ENCODE measurements at regions not wholly inside any gene's neighbourhood (a gene's known extent, or its start where the extent isn't known, plus 50 kb on each side); places are given as distances from the start of the nearest gene placed in this dataset.

DNA sequence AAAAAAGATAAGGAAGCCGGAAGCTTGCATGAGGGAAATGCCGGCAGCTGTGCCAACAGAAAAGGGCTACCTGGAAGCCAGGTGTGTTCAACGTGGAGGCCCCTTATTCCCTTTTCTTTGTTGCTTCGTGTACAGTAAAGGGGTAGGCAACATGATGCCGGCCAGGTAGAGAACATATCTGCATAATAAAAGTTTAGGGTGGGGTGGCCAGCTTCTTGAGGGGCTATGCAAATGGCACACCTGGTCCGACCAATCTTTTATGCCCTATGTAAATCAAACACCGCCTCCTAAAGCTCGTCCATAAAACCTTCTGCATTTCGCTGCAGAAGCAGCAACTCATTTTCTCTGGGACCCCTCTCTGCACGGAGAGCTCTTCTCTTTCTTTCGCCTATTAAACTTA, 911.6 kb downstream of the KCNJ2 start:
- intact Hi-C loops (cut with DNase I): no loop called here
- Histone ChIP-seq H3K4me1 (ENCODE audit: insufficient read depth) (no peaks in the 10 kb centered on the region), H3K36me3 (no peaks in the 10 kb centered on the region), H3K27ac (no peak overlapping the region), H3K27me3 (no peaks in the 10 kb centered on the region), H3K9me3 (no peaks in the 10 kb centered on the region), H3K4me3 (no peak overlapping the region)
- no peak for DNase-seq
- TF ChIP-seq CTCF (IDR thresholded peaks at IDR 0.05) (no peak), EP300 (IDR thresholded peaks at IDR 0.05) (no peak), POLR2A (IDR thresholded peaks at IDR 0.05) (no peak)
- 80 to 84% (median 82%) methylated on average over 11 of the region's 11 CpGs for WGBS, 3 donors

DNA sequence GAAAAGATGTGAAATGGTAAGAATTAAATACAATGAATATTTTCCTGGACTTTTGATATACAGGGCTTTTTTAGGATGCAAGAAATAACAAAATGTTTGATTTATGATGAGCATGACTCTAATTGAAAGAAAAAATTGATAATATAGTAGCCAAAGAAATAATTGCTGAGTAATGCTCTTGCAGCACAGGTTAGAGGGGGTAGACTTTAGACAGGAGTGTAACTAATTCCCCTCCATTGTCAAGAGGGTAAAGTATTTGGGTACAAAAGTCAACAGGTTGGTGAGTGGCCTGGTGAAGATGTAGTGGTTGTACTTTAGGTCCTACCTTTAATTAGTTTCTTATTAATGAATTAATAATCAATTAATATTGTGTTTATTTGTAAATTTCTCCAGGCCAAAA, 912.3 kb downstream of the KCNJ2 start:
- TF ChIP-seq POLR2A (IDR thresholded peaks at IDR 0.05) (no peak), CTCF (IDR thresholded peaks at IDR 0.05) (no peak)
- no peaks in the 10 kb centered on the region for H3K4me1 ChIP-seq (ENCODE audit: insufficient read depth)
- DNase-seq: no peak
- H3K36me3 ChIP-seq: no peaks in the 10 kb centered on the region
- no peak overlapping the region for H3K27ac ChIP-seq
- no peak overlapping the region for H3K4me3 ChIP-seq
- intact Hi-C loops (cut with DNase I): no loop called here
- no peaks in the 10 kb centered on the region for H3K27me3 ChIP-seq
- H3K9me3 ChIP-seq: no peaks in the 10 kb centered on the region

GRCh38 chr17:71084219-71084618, 914.9 kb downstream of the KCNJ2 start:
- Histone ChIP-seq H3K9me3 (no peaks in the 10 kb centered on the region), H3K4me3 (no peak overlapping the region), H3K27me3 (no peaks in the 10 kb centered on the region), H3K36me3 (no peaks in the 10 kb centered on the region), H3K27ac (no peak overlapping the region), H3K4me1 (ENCODE audit: insufficient read depth) (no peaks in the 10 kb centered on the region)
- WGBS, 3 donors: 37 to 54% (median 43%) methylated on average over 5 of the region's 5 CpGs
- intact Hi-C loops (cut with DNase I): no loop called here
- TF ChIP-seq CTCF (IDR thresholded peaks at IDR 0.05) (no peak), EP300 (IDR thresholded peaks at IDR 0.05) (no peak), POLR2A (IDR thresholded peaks at IDR 0.05) (no peak)
- DNase-seq: no peak

- DNase-seq: no peak
- intact Hi-C loops (cut with DNase I): no loop called here
- H3K27ac ChIP-seq: no peak overlapping the region
- no peaks in the 10 kb centered on the region for H3K4me1 ChIP-seq (ENCODE audit: insufficient read depth)
- H3K4me3 ChIP-seq: no peak overlapping the region
- no peak for TF ChIP-seq POLR2A (IDR thresholded peaks at IDR 0.05)
- no peak for TF ChIP-seq EP300 (IDR thresholded peaks at IDR 0.05)
- TF ChIP-seq CTCF (IDR thresholded peaks at IDR 0.05): no peak
- H3K36me3 ChIP-seq: no peaks in the 10 kb centered on the region
- 58 to 78% (median 66%) methylated on average over 3 of the region's 3 CpGs for WGBS, 3 donors
- H3K9me3 ChIP-seq: no peaks in the 10 kb centered on the region
- H3K27me3 ChIP-seq: no peaks in the 10 kb centered on the region
These were observed 915.5 kb downstream of the KCNJ2 start for GRCh38 chr17:71084838-71085237.

All from ovary (tissue), 7 donors.